Endothelial cell of umbilical vein (primary cell): ENCODE measurements at regions not wholly inside any gene's neighbourhood (a gene's known extent, or its start where the extent isn't known, plus 50 kb on each side); places are given as distances from the start of the nearest gene placed in this dataset.

Experiments
- BruUV-seq: library from RNA; stranded (reverse); fragments of 400-500 nt; replicated peaks from 2 replicates; lab custom pipeline; 2021; lab: Mats Ljungman, UMichigan
- CTCF ChIA-PET: fragments of 300-600, 350-600 bp; sonication (Branson Sonifier 250); formaldehyde crosslinking; loops from one replicate; lab custom pipeline; 2021; ENCODE audit warnings: antibody characterized with exemption, inconsistent platforms; lab: Charles Lee
- POLR2A ChIA-PET: fragments of 300-600, 350-600 bp; sonication (Branson Sonifier 250); formaldehyde crosslinking; loops from one replicate; lab custom pipeline; 2021; ENCODE audit warnings: antibody characterized with exemption, inconsistent platforms; lab: Charles Lee
- DNase-seq: peaks from one replicate; pipeline ENCODE4 v3.0.0-alpha.2; 2011; ENCODE audit warnings: low read depth, low spot score
- FAIRE-seq: peaks from 2 replicates; lab custom pipeline; 2011; peaks lifted over from hg19 to GRCh38; lab: Jason Lieb, UNC
- H2AFZ ChIP-seq: 2 replicates; pipeline ENCODE4 v1.6.0; 2012; ENCODE audit warnings: low read depth, low read length, control low read depth, inconsistent platforms
- H3K27ac ChIP-seq: 2 replicates; pipeline ENCODE4 v1.5.1; 2011; ENCODE audit warnings: low read depth, mild to moderate bottlenecking, control low read depth, low read length, moderate library complexity; ENCODE audit not compliant: insufficient read depth
- H3K27me3 ChIP-seq, 2 experiments: 2 replicates each; pipeline versions ENCODE4 v1.6.0 to v1.6.1; 2011; ENCODE audit warnings: low read length in 2 of 2, mixed read lengths in 1 of 2; ENCODE audit not compliant: control insufficient read depth in 2 of 2, insufficient read depth in 2 of 2
- H3K36me3 ChIP-seq, 2 experiments: 2 replicates in 1 of 2; 3 replicates in 1 of 2; pipeline ENCODE4 v1.5.1; 2011; ENCODE audit warnings: low read length in 2 of 2, mild to moderate bottlenecking in 1 of 2, moderate library complexity in 1 of 2; ENCODE audit not compliant: control insufficient read depth in 2 of 2, insufficient read depth in 2 of 2; ENCODE audit errors: extremely low read depth in 1 of 2
- H3K4me1 ChIP-seq: 3 replicates; pipeline ENCODE4 v1.5.1; 2011; ENCODE audit warnings: mild to moderate bottlenecking, low read length; ENCODE audit not compliant: control insufficient read depth, insufficient read depth; ENCODE audit errors: extremely low read depth
- H3K4me2 ChIP-seq: 2 replicates; pipeline ENCODE4 v1.6.1; 2011; ENCODE audit warnings: low read length, control low read depth, mixed read lengths; ENCODE audit not compliant: insufficient read depth
- H3K4me3 ChIP-seq, 3 experiments: fragments of 200-600 bp in 1 of 3; sonication (generic), shearing (Covaris generic) in 1 of 3; replicated peaks in 1 of 3; 2 replicates each; pipeline ENCODE4 v1.5.1; 2011 to 2016; ENCODE audit warnings: control low read depth in 3 of 3, low read length in 3 of 3, mild to moderate bottlenecking in 2 of 3, inconsistent platforms in 1 of 3, low read depth in 1 of 3, moderate library complexity in 1 of 3; ENCODE audit not compliant: insufficient read depth in 1 of 3
- H3K79me2 ChIP-seq: 2 replicates; pipeline ENCODE4 v1.6.0; 2012; ENCODE audit warnings: low read length, inconsistent platforms; ENCODE audit not compliant: control insufficient read depth, insufficient read depth
- H3K9ac ChIP-seq: replicated peaks from 2 replicates; pipeline ENCODE3; 2011; ENCODE audit warnings: low read length, control low read depth; ENCODE audit not compliant: insufficient read depth; ENCODE audit errors: extremely low read depth
- H3K9me1 ChIP-seq: replicated peaks from 3 replicates; pipeline ENCODE4 v1.6.0; 2011; ENCODE audit warnings: mild to moderate bottlenecking, low read length; ENCODE audit not compliant: control insufficient read depth, insufficient read depth; ENCODE audit errors: extremely low read depth
- H3K9me3 ChIP-seq: replicated peaks from 2 replicates; pipeline ENCODE4 v1.5.1; 2012; ENCODE audit warnings: low read length, inconsistent platforms; ENCODE audit not compliant: control insufficient read depth, insufficient read depth
- H4K20me1 ChIP-seq: replicated peaks from 2 replicates; pipeline ENCODE3; 2011; ENCODE audit warnings: mild to moderate bottlenecking, low read length; ENCODE audit not compliant: control insufficient read depth, insufficient read depth; ENCODE audit errors: extremely low read depth
- EZH2 ChIP-seq: IDR thresholded peaks from 2 replicates; pipeline ENCODE4 v1.6.1; 2012; ENCODE audit warnings: borderline replicate concordance, low read depth, mild to moderate bottlenecking, moderate library complexity, low read length, inconsistent platforms; ENCODE audit not compliant: severe bottlenecking
- FOS ChIP-seq: IDR thresholded peaks from 2 replicates; pipeline ENCODE4 v1.6.1; 2011; ENCODE audit warnings: mild to moderate bottlenecking, low read length, moderate library complexity, borderline replicate concordance; ENCODE audit not compliant: insufficient read depth
- GATA2 ChIP-seq: IDR thresholded peaks from 2 replicates; pipeline ENCODE4 v1.7.0; 2011; ENCODE audit warnings: low read depth, mild to moderate bottlenecking, moderate library complexity, mixed read lengths, low read length; ENCODE audit not compliant: insufficient read length, insufficient read depth
- JUN ChIP-seq: IDR thresholded peaks from 2 replicates; pipeline ENCODE4 v1.6.1; 2011; ENCODE audit warnings: borderline replicate concordance, low read depth; ENCODE audit not compliant: insufficient read length, insufficient read depth
- MAX ChIP-seq: IDR thresholded peaks from 2 replicates; pipeline ENCODE4 v1.6.1; 2011; ENCODE audit not compliant: insufficient read depth, insufficient read length
- MYC ChIP-seq: IDR thresholded peaks from one replicate; pipeline ENCODE4 v1.6.1; 2011; ENCODE audit warnings: mild to moderate bottlenecking, low read depth, low read length
- POLR2A ChIP-seq: IDR thresholded peaks from 2 replicates; pipeline ENCODE4 v1.6.1; 2012; ENCODE audit warnings: low read depth, mild to moderate bottlenecking, control low read depth, low read length
- POLR2AphosphoS5 ChIP-seq: IDR thresholded peaks from 2 replicates; pipeline ENCODE4 v1.6.1; 2012; ENCODE audit warnings: low read depth, mild to moderate bottlenecking, control low read depth, low read length, moderate library complexity; ENCODE audit not compliant: insufficient read depth
- dilution Hi-C: fragments of 300-500 bp; cut with MboI; formaldehyde crosslinking; loops from one replicate; pipeline ENCODE4 v1.15.0; 2019; ENCODE audit warnings: low sequenced_read_pairs; ENCODE audit not compliant: extremely low pct_ligation_motif_present
- intact Hi-C: fragments of 100-400 bp; cut with micrococcal nuclease; formaldehyde crosslinking; loops from one replicate; pipeline ENCODE4 v1.10.0; 2022
- TF ChIP-seq, protein P1 (sequence below), 2 donors: IDR thresholded peaks; 1 replicate in 1 of 2; 2 replicates in 1 of 2; pipeline ENCODE4 v1.5.1; 2011; ENCODE audit warnings: low read length in 2 of 2, mild to moderate bottlenecking in 2 of 2, moderate library complexity in 2 of 2, control low read depth in 1 of 2, inconsistent platforms in 1 of 2, low read depth in 1 of 2; ENCODE audit not compliant: insufficient read depth in 1 of 2; ENCODE audit errors: extremely low read depth in 1 of 2

GRCh38 chr21:22260274-22260673, 1262.1 kb downstream of the NCAM2 start:
- no peak for TF ChIP-seq GATA2
- no peak for TF ChIP-seq POLR2AphosphoS5
- no peak for TF ChIP-seq POLR2A
- CTCF ChIA-PET = no interaction called here

GRCh38 chr21:22263890-22264289, 1265.7 kb downstream of the NCAM2 start:
- no peak overlapping the region for H2AFZ ChIP-seq
- no peak overlapping the region for H3K9ac ChIP-seq
- ChIA-PET POLR2A (no interaction called here), CTCF (no interaction called here)
- H3K9me3 ChIP-seq = no peaks in the 10 kb centered on the region
- intact Hi-C loops (no loop called here), dilution Hi-C loops (no loop called here)
- TF ChIP-seq FOS = no peak
- no peak for TF ChIP-seq POLR2A
- no peak for TF ChIP-seq MYC
- no peak for TF ChIP-seq MAX
- TF ChIP-seq POLR2AphosphoS5 = no peak
- TF ChIP-seq JUN = no peak
- no peak for TF ChIP-seq EZH2
- TF ChIP-seq GATA2 = no peak
- TF ChIP-seq, protein P1, sequence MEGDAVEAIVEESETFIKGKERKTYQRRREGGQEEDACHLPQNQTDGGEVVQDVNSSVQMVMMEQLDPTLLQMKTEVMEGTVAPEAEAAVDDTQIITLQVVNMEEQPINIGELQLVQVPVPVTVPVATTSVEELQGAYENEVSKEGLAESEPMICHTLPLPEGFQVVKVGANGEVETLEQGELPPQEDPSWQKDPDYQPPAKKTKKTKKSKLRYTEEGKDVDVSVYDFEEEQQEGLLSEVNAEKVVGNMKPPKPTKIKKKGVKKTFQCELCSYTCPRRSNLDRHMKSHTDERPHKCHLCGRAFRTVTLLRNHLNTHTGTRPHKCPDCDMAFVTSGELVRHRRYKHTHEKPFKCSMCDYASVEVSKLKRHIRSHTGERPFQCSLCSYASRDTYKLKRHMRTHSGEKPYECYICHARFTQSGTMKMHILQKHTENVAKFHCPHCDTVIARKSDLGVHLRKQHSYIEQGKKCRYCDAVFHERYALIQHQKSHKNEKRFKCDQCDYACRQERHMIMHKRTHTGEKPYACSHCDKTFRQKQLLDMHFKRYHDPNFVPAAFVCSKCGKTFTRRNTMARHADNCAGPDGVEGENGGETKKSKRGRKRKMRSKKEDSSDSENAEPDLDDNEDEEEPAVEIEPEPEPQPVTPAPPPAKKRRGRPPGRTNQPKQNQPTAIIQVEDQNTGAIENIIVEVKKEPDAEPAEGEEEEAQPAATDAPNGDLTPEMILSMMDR (IDR thresholded peaks at IDR 0.05; ENCODE audit: extremely low read depth in 1 of 2, insufficient read depth in 1 of 2, low read depth in 1 of 2, low read length in 2 of 2) = no peak
- no peaks in the 10 kb centered on the region for H3K9me1 ChIP-seq
- no peak overlapping the region for H3K4me3 ChIP-seq
- DNase-seq (no peak), FAIRE-seq (no peak)
- H3K27ac ChIP-seq = no peak overlapping the region
- no peaks in the 10 kb centered on the region for H3K27me3 ChIP-seq
- no peaks in the 10 kb centered on the region for H4K20me1 ChIP-seq
- no peak overlapping the region for H3K4me2 ChIP-seq
- H3K4me1 ChIP-seq = no peaks in the 10 kb centered on the region
- BruUV-seq = no TSS peak
- H3K36me3 ChIP-seq = no peaks in the 10 kb centered on the region
- no peaks in the 10 kb centered on the region for H3K79me2 ChIP-seq

More at GRCh38 chr21:22260274-22260673, 1262.1 kb downstream of the NCAM2 start:
- no peak overlapping the region for H3K9ac ChIP-seq
- POLR2A ChIA-PET = interaction anchor here (0.5 kb wide), 1 partner anchor 60 kb away, joined by 4 read pairs; no protein-coding TSS in a partner anchor
- DNase-seq (no peak), FAIRE-seq (no peak)
- H4K20me1 ChIP-seq = no peaks in the 10 kb centered on the region
- H2AFZ ChIP-seq = no peak overlapping the region
- intact Hi-C loops = no loop called here
- H3K4me2 ChIP-seq = no peak overlapping the region
- no TSS peak for BruUV-seq
- no peaks in the 10 kb centered on the region for H3K79me2 ChIP-seq
- no peaks in the 10 kb centered on the region for H3K9me1 ChIP-seq
- H3K4me1 ChIP-seq = no peaks in the 10 kb centered on the region
- H3K36me3 ChIP-seq = no peaks in the 10 kb centered on the region
- H3K27ac ChIP-seq = no peak overlapping the region
- dilution Hi-C loops = no loop called here
- H3K9me3 ChIP-seq = no peaks in the 10 kb centered on the region
- no peaks in the 10 kb centered on the region for H3K27me3 ChIP-seq
- H3K4me3 ChIP-seq = no peak overlapping the region
